ENCODE measurements at regions not wholly inside any gene's neighbourhood (a gene's known extent, or its start where the extent isn't known, plus 50 kb on each side); places are given as distances from the start of the nearest gene placed in this dataset.

DNA sequence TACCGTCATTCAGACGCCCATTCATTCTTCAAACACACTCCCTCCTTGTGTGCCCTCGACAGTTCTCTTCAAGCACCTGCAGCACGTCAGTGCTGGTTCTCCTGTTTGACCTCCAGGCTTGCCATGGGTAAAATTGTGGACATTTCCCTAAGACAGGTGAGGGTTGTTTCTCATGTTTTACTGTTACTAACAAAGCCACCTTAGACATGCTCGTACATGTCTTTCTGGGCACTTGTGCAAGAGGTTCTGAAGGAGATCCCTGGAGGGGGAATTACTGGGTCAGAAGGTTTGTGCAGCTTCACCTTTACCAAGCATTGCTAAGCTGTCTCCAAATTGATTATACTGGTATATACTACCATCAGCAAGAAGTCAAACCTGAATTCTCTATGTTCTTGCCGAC is 189.7 kb upstream of the TMEM45B start:
- TF ChIP-seq TCF4 (CRISPR knock-in tag; IDR thresholded peaks at IDR 0.05; ENCODE audit: borderline replicate concordance) = no peak
- no peak for TF ChIP-seq ZNF8 (CRISPR knock-in tag; IDR thresholded peaks at IDR 0.05)
- TF ChIP-seq RARB (CRISPR knock-in tag; IDR thresholded peaks at IDR 0.05) = no peak
- TF ChIP-seq, protein P1, sequence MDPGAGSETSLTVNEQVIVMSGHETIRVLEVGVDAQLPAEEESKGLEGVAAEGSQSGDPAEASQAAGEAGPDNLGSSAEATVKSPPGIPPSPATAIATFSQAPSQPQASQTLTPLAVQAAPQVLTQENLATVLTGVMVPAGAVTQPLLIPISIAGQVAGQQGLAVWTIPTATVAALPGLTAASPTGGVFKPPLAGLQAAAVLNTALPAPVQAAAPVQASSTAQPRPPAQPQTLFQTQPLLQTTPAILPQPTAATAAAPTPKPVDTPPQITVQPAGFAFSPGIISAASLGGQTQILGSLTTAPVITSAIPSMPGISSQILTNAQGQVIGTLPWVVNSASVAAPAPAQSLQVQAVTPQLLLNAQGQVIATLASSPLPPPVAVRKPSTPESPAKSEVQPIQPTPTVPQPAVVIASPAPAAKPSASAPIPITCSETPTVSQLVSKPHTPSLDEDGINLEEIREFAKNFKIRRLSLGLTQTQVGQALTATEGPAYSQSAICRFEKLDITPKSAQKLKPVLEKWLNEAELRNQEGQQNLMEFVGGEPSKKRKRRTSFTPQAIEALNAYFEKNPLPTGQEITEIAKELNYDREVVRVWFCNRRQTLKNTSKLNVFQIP (CRISPR knock-in tag; IDR thresholded peaks at IDR 0.05; ENCODE audit: borderline replicate concordance, low read depth) = no peak
- TF ChIP-seq TOX (CRISPR knock-in tag; IDR thresholded peaks at IDR 0.05; ENCODE audit: borderline replicate concordance) = no peak
- no peak for TF ChIP-seq ZFP30 (CRISPR knock-in tag; IDR thresholded peaks at IDR 0.05)
- no peak for TF ChIP-seq ZNF70 (CRISPR knock-in tag; IDR thresholded peaks at IDR 0.05)
- no peak for TF ChIP-seq BACH2 (CRISPR knock-in tag; IDR thresholded peaks at IDR 0.05; ENCODE audit: borderline replicate concordance)
- TF ChIP-seq, protein P2, sequence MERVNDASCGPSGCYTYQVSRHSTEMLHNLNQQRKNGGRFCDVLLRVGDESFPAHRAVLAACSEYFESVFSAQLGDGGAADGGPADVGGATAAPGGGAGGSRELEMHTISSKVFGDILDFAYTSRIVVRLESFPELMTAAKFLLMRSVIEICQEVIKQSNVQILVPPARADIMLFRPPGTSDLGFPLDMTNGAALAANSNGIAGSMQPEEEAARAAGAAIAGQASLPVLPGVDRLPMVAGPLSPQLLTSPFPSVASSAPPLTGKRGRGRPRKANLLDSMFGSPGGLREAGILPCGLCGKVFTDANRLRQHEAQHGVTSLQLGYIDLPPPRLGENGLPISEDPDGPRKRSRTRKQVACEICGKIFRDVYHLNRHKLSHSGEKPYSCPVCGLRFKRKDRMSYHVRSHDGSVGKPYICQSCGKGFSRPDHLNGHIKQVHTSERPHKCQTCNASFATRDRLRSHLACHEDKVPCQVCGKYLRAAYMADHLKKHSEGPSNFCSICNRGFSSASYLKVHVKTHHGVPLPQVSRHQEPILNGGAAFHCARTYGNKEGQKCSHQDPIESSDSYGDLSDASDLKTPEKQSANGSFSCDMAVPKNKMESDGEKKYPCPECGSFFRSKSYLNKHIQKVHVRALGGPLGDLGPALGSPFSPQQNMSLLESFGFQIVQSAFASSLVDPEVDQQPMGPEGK (CRISPR knock-in tag; IDR thresholded peaks at IDR 0.05; ENCODE audit: borderline replicate concordance) = no peak
- no peak for TF ChIP-seq ZFP3 (CRISPR knock-in tag; IDR thresholded peaks at IDR 0.05)
- no peak for TF ChIP-seq ARNTL (CRISPR knock-in tag; IDR thresholded peaks at IDR 0.05; ENCODE audit: borderline replicate concordance, low read depth)
- TF ChIP-seq, protein P3, sequence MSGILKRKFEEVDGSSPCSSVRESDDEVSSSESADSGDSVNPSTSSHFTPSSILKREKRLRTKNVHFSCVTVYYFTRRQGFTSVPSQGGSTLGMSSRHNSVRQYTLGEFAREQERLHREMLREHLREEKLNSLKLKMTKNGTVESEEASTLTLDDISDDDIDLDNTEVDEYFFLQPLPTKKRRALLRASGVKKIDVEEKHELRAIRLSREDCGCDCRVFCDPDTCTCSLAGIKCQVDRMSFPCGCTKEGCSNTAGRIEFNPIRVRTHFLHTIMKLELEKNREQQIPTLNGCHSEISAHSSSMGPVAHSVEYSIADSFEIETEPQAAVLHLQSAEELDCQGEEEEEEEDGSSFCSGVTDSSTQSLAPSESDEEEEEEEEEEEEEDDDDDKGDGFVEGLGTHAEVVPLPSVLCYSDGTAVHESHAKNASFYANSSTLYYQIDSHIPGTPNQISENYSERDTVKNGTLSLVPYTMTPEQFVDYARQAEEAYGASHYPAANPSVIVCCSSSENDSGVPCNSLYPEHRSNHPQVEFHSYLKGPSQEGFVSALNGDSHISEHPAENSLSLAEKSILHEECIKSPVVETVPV (CRISPR knock-in tag; IDR thresholded peaks at IDR 0.05) = no peak
- TF ChIP-seq ISL1 (CRISPR knock-in tag; IDR thresholded peaks at IDR 0.05) = no peak
- no peak for TF ChIP-seq ZNF565 (CRISPR knock-in tag; conservative IDR thresholded peaks at IDR 0.05; ENCODE audit: low read depth)
- TF ChIP-seq PPARA (CRISPR knock-in tag; IDR thresholded peaks at IDR 0.05; ENCODE audit: borderline replicate concordance) = no peak
- TF ChIP-seq SNAI2 (CRISPR knock-in tag; IDR thresholded peaks at IDR 0.05) = no peak
- TF ChIP-seq CSDC2 (CRISPR knock-in tag; IDR thresholded peaks at IDR 0.05) = no peak
- TF ChIP-seq GLIS3 (CRISPR knock-in tag; IDR thresholded peaks at IDR 0.05) = no peak
- ATAC-seq = no peak

DNA sequence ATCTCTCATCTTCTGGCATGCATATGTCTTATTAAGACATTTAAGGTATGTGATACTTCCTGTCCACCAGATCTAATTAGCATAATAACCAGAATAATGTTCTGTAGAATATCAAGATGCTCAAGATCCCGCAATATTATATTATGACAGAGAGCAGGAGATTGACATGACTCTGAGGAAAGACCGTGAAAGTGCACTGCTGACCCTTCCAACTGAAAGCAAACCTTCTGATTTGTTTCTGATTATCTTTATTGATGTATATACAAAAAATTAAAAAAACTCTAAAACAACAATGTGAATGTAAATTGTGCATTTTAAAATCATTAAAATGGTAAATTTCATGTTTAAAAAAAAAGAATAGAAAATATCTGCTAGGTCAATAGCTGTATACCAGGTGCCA is 184.4 kb upstream of the TMEM45B start:
- TF ChIP-seq, protein P4, sequence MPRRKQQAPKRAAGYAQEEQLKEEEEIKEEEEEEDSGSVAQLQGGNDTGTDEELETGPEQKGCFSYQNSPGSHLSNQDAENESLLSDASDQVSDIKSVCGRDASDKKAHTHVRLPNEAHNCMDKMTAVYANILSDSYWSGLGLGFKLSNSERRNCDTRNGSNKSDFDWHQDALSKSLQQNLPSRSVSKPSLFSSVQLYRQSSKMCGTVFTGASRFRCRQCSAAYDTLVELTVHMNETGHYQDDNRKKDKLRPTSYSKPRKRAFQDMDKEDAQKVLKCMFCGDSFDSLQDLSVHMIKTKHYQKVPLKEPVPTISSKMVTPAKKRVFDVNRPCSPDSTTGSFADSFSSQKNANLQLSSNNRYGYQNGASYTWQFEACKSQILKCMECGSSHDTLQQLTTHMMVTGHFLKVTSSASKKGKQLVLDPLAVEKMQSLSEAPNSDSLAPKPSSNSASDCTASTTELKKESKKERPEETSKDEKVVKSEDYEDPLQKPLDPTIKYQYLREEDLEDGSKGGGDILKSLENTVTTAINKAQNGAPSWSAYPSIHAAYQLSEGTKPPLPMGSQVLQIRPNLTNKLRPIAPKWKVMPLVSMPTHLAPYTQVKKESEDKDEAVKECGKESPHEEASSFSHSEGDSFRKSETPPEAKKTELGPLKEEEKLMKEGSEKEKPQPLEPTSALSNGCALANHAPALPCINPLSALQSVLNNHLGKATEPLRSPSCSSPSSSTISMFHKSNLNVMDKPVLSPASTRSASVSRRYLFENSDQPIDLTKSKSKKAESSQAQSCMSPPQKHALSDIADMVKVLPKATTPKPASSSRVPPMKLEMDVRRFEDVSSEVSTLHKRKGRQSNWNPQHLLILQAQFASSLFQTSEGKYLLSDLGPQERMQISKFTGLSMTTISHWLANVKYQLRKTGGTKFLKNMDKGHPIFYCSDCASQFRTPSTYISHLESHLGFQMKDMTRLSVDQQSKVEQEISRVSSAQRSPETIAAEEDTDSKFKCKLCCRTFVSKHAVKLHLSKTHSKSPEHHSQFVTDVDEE (CRISPR knock-in tag; IDR thresholded peaks at IDR 0.05) = no peak
- TF ChIP-seq OSR1 (CRISPR knock-in tag; IDR thresholded peaks at IDR 0.05) (no peak), ZFP30 (CRISPR knock-in tag; IDR thresholded peaks at IDR 0.05) (no peak), ZNF70 (CRISPR knock-in tag; IDR thresholded peaks at IDR 0.05) (no peak)
- ATAC-seq = no peak

DNA sequence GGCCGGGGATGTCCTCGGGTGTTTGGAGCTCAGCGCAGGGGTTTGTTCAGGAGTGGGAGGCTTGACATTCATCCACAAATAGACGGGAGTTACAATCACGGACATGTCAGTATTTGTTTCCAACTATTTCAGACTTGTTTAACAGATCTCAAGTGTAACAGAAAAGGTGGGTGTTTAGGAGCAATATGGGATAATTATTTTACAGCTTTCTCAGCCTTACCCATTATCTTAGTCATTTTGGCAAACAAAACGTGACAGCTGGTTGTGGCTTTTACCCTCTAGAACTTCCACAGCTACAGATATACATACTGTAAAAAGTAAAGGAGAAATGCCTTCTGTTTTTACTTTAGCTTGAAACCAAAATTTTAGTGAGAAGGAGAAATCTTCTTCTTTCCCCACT is 178.7 kb upstream of the TMEM45B start:
- no peak for ATAC-seq
- no peak for TF ChIP-seq ISL1 (CRISPR knock-in tag; IDR thresholded peaks at IDR 0.05)
- TF ChIP-seq CSDC2 (CRISPR knock-in tag; IDR thresholded peaks at IDR 0.05) = no peak
- TF ChIP-seq OSR1 (CRISPR knock-in tag; IDR thresholded peaks at IDR 0.05) = no peak
- TF ChIP-seq PPARA (CRISPR knock-in tag; IDR thresholded peaks at IDR 0.05; ENCODE audit: borderline replicate concordance) = no peak
- no peak for TF ChIP-seq ESRRG (CRISPR knock-in tag; IDR thresholded peaks at IDR 0.05)
- TF ChIP-seq, protein P3 (CRISPR knock-in tag; IDR thresholded peaks at IDR 0.05) = no peak
- no peak for TF ChIP-seq ZFP3 (CRISPR knock-in tag; IDR thresholded peaks at IDR 0.05)
- no peak for TF ChIP-seq SNAI2 (CRISPR knock-in tag; IDR thresholded peaks at IDR 0.05)
- TF ChIP-seq ZFP30 (CRISPR knock-in tag; IDR thresholded peaks at IDR 0.05) = no peak
- TF ChIP-seq GLIS3 (CRISPR knock-in tag; IDR thresholded peaks at IDR 0.05) = no peak
- TF ChIP-seq RARB (CRISPR knock-in tag; IDR thresholded peaks at IDR 0.05) = no peak
- no peak for TF ChIP-seq ZNF8 (CRISPR knock-in tag; IDR thresholded peaks at IDR 0.05)
- TF ChIP-seq, protein P5, sequence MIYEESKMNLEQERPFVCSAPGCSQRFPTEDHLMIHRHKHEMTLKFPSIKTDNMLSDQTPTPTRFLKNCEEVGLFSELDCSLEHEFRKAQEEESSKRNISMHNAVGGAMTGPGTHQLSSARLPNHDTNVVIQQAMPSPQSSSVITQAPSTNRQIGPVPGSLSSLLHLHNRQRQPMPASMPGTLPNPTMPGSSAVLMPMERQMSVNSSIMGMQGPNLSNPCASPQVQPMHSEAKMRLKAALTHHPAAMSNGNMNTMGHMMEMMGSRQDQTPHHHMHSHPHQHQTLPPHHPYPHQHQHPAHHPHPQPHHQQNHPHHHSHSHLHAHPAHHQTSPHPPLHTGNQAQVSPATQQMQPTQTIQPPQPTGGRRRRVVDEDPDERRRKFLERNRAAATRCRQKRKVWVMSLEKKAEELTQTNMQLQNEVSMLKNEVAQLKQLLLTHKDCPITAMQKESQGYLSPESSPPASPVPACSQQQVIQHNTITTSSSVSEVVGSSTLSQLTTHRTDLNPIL (CRISPR knock-in tag; IDR thresholded peaks at IDR 0.05; ENCODE audit: low read depth) = no peak
- TF ChIP-seq, protein P1 (CRISPR knock-in tag; IDR thresholded peaks at IDR 0.05; ENCODE audit: borderline replicate concordance, low read depth) = no peak
- TF ChIP-seq, protein P4 (CRISPR knock-in tag; IDR thresholded peaks at IDR 0.05) = no peak
